A549 (cell line): ENCODE measurements at regions not wholly inside any gene's neighbourhood (a gene's known extent, or its start where the extent isn't known, plus 50 kb on each side); places are given as distances from the start of the nearest gene placed in this dataset.

Experiments used
- CHD4 ChIP-seq: fragments of 200-600 bp; sonication (generic); IDR thresholded peaks from 2 replicates; pipeline ENCODE4 v1.6.1; 2016; ENCODE audit warnings: antibody characterized with exemption, mild to moderate bottlenecking, borderline replicate concordance
- EP300 ChIP-seq, 2 experiments: fragments of >200 bp; sonication (Bioruptor Twin); formaldehyde crosslinking; IDR thresholded peaks; 2 replicates in 1 of 2; 3 replicates in 1 of 2; pipeline ENCODE4 v1.6.1; 2016 to 2017
- PHF8 ChIP-seq: fragments of 200-600 bp; sonication (generic); IDR thresholded peaks from 2 replicates; pipeline ENCODE4 v1.6.1; 2016; ENCODE audit warnings: low read depth, mild to moderate bottlenecking, antibody characterized with exemption, moderate library complexity, borderline replicate concordance
- RAD21 ChIP-seq, 2 experiments: fragments of >200 bp in 1 of 2; sonication (Bioruptor Twin) in 1 of 2; formaldehyde crosslinking in 1 of 2; IDR thresholded peaks in 1 of 2; conservative IDR thresholded peaks in 1 of 2; 2 replicates in 1 of 2; 3 replicates in 1 of 2; pipeline ENCODE4 v1.6.1; 2012 to 2018; ENCODE audit warnings: inconsistent platforms in 1 of 2
- RCOR1 ChIP-seq: fragments of 150-350 bp; IDR thresholded peaks from 2 replicates; pipeline ENCODE4 v1.6.1; 2014; ENCODE audit warnings: antibody characterized with exemption, low read length, low read depth
- RFX5 ChIP-seq: fragments of 450-650 bp; IDR thresholded peaks from 2 replicates; pipeline ENCODE4 v1.7.1; 2014; ENCODE audit warnings: antibody characterized with exemption, mild to moderate bottlenecking, moderate library complexity
- TF ChIP-seq, protein P1 (sequence below): fragments of >200 bp; sonication (Bioruptor Twin); formaldehyde crosslinking; IDR thresholded peaks from 3 replicates; pipeline ENCODE4 v1.5.1; 2016
- TF ChIP-seq, protein P2 (sequence below): IDR thresholded peaks from 2 replicates; pipeline ENCODE4 v1.6.1; 2012

DNA sequence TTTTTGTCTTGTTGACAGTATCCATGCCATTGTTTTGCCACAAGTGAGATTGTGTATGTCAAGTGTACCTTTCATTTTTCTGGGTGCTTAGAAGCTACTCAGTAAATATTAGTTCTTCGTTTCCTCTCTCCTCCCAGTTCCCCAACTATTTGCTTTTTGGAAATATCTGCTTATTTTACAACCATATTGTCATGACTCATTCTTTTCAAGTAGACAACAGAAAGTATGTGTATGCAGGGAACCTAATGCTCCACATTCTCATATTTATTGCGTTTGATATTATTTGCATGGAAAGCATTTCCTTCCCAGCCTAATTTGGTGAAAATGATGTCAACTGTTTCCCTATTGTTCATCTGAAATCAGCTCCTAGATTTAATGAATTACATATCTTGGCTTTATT lies 483.7 kb upstream of the RIOK2 start:
- no peak for TF ChIP-seq EP300 (IDR thresholded peaks at IDR 0.05)
- TF ChIP-seq PHF8: no peak
- TF ChIP-seq, protein P1, sequence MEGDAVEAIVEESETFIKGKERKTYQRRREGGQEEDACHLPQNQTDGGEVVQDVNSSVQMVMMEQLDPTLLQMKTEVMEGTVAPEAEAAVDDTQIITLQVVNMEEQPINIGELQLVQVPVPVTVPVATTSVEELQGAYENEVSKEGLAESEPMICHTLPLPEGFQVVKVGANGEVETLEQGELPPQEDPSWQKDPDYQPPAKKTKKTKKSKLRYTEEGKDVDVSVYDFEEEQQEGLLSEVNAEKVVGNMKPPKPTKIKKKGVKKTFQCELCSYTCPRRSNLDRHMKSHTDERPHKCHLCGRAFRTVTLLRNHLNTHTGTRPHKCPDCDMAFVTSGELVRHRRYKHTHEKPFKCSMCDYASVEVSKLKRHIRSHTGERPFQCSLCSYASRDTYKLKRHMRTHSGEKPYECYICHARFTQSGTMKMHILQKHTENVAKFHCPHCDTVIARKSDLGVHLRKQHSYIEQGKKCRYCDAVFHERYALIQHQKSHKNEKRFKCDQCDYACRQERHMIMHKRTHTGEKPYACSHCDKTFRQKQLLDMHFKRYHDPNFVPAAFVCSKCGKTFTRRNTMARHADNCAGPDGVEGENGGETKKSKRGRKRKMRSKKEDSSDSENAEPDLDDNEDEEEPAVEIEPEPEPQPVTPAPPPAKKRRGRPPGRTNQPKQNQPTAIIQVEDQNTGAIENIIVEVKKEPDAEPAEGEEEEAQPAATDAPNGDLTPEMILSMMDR: no peak
- no peak for TF ChIP-seq RFX5
- TF ChIP-seq, protein P2, sequence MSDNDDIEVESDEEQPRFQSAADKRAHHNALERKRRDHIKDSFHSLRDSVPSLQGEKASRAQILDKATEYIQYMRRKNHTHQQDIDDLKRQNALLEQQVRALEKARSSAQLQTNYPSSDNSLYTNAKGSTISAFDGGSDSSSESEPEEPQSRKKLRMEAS: no peak
- TF ChIP-seq RCOR1: no peak
- TF ChIP-seq RAD21 (conservative IDR thresholded peaks at IDR 0.05 in 1 of 2, IDR thresholded peaks at IDR 0.05 in 1 of 2): no peak
- TF ChIP-seq CHD4: no peak
